ENCODE measurements at regions not wholly inside any gene's neighbourhood (a gene's known extent, or its start where the extent isn't known, plus 50 kb on each side); places are given as distances from the start of the nearest gene placed in this dataset.

- TF ChIP-seq, protein P1, sequence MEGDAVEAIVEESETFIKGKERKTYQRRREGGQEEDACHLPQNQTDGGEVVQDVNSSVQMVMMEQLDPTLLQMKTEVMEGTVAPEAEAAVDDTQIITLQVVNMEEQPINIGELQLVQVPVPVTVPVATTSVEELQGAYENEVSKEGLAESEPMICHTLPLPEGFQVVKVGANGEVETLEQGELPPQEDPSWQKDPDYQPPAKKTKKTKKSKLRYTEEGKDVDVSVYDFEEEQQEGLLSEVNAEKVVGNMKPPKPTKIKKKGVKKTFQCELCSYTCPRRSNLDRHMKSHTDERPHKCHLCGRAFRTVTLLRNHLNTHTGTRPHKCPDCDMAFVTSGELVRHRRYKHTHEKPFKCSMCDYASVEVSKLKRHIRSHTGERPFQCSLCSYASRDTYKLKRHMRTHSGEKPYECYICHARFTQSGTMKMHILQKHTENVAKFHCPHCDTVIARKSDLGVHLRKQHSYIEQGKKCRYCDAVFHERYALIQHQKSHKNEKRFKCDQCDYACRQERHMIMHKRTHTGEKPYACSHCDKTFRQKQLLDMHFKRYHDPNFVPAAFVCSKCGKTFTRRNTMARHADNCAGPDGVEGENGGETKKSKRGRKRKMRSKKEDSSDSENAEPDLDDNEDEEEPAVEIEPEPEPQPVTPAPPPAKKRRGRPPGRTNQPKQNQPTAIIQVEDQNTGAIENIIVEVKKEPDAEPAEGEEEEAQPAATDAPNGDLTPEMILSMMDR (conservative IDR thresholded peaks at IDR 0.05 in 1 of 2, IDR thresholded peaks at IDR 0.05 in 1 of 2; ENCODE audit: low read depth in 1 of 2, low read length in 2 of 2): no peak
- no peak for TF ChIP-seq EZH2 (IDR thresholded peaks at IDR 0.05; ENCODE audit: low read length, missing control alignments)
Observed at GRCh38 chr2:155651851-155652250, 680.7 kb downstream of the NR4A2 start.

Measured in fibroblast of lung (primary cell).